ENCODE measurements at regions not wholly inside any gene's neighbourhood (a gene's known extent, or its start where the extent isn't known, plus 50 kb on each side); places are given as distances from the start of the nearest gene placed in this dataset.

- Mint-ChIP-seq H3K27ac (no peak overlapping the region), H3K36me3 (no peaks in the 10 kb centered on the region), H3K9me3 (peaks cover 0 to 2% (median 0%) of the 10 kb centered on the region in 7 donors), H3K4me3 (no peak overlapping the region), H3K27me3 (peaks cover 4% of the 10 kb centered on the region), H3K4me1 (no peaks in the 10 kb centered on the region)
- Histone ChIP-seq H3K27me3 (ENCODE audit: control insufficient read depth, insufficient read depth, low read length) (no peaks in the 10 kb centered on the region), H3K36me3 (ENCODE audit: control insufficient read depth, insufficient read depth, low read length) (no peaks in the 10 kb centered on the region), H3K4me1 (ENCODE audit: control insufficient read depth, insufficient read depth, low read length, poor library complexity, severe bottlenecking) (no peaks in the 10 kb centered on the region), H3K9me3 (ENCODE audit: control insufficient read depth in 2 of 2, low read length in 2 of 2) (no peaks in the 10 kb centered on the region), H3K4me3 (ENCODE audit: low read depth, low read length) (no peak overlapping the region), H3K27ac (ENCODE audit: insufficient read depth, low read length, poor library complexity, severe bottlenecking) (no peak overlapping the region)
- no peak for ATAC-seq (ENCODE audit: low read depth in 2 of 2)
- no peak for DNase-seq
Measured at GRCh38 chr16:80299416-80299815, 241.4 kb upstream of the DYNLRB2 start.

GRCh38 chr16:80298676-80299075 is 242.1 kb upstream of the DYNLRB2 start:
- Mint-ChIP-seq H3K27ac (no peak overlapping the region), H3K36me3 (no peaks in the 10 kb centered on the region), H3K4me3 (no peak overlapping the region), H3K4me1 (no peaks in the 10 kb centered on the region), H3K9me3 (peaks cover 0 to 4% (median 0%) of the 10 kb centered on the region in 7 donors), H3K27me3 (peaks cover 4% of the 10 kb centered on the region)
- no peak for DNase-seq
- no peaks in the 10 kb centered on the region for H3K36me3 ChIP-seq (ENCODE audit: control insufficient read depth, insufficient read depth, low read length)
- no peaks in the 10 kb centered on the region for H3K4me1 ChIP-seq (ENCODE audit: control insufficient read depth, insufficient read depth, low read length, poor library complexity, severe bottlenecking)
- ATAC-seq (ENCODE audit: low read depth in 2 of 2) = no peak
- H3K9me3 ChIP-seq (ENCODE audit: control insufficient read depth in 2 of 2, low read length in 2 of 2) = no peaks in the 10 kb centered on the region
- H3K27me3 ChIP-seq (ENCODE audit: control insufficient read depth, insufficient read depth, low read length) = no peaks in the 10 kb centered on the region
- no peak overlapping the region for H3K27ac ChIP-seq (ENCODE audit: insufficient read depth, low read length, poor library complexity, severe bottlenecking)
- H3K4me3 ChIP-seq (ENCODE audit: low read depth, low read length) = no peak overlapping the region

GRCh38 chr16:80296034-80296433 is 244.8 kb upstream of the DYNLRB2 start:
- no peak for DNase-seq
- H3K27me3 Mint-ChIP-seq = peaks cover 4% of the 10 kb centered on the region
- H3K4me3 Mint-ChIP-seq = no peak overlapping the region
- H3K9me3 Mint-ChIP-seq = peaks cover 0 to 4% (median 0%) of the 10 kb centered on the region in 7 donors
- Histone ChIP-seq H3K4me3 (ENCODE audit: low read depth, low read length) (no peak overlapping the region), H3K27ac (ENCODE audit: insufficient read depth, low read length, poor library complexity, severe bottlenecking) (no peak overlapping the region), H3K4me1 (ENCODE audit: control insufficient read depth, insufficient read depth, low read length, poor library complexity, severe bottlenecking) (no peaks in the 10 kb centered on the region), H3K36me3 (ENCODE audit: control insufficient read depth, insufficient read depth, low read length) (no peaks in the 10 kb centered on the region), H3K9me3 (ENCODE audit: control insufficient read depth in 2 of 2, low read length in 2 of 2) (no peaks in the 10 kb centered on the region), H3K27me3 (ENCODE audit: control insufficient read depth, insufficient read depth, low read length) (no peaks in the 10 kb centered on the region)
- no peaks in the 10 kb centered on the region for H3K36me3 Mint-ChIP-seq
- H3K27ac Mint-ChIP-seq = no peak overlapping the region
- H3K4me1 Mint-ChIP-seq = no peaks in the 10 kb centered on the region
- ATAC-seq (ENCODE audit: low read depth in 2 of 2) = no peak

GRCh38 chr16:80294172-80294571 is 246.6 kb upstream of the DYNLRB2 start:
- Histone ChIP-seq H3K27ac (ENCODE audit: insufficient read depth, low read length, poor library complexity, severe bottlenecking) (no peak overlapping the region), H3K27me3 (ENCODE audit: control insufficient read depth, insufficient read depth, low read length) (no peaks in the 10 kb centered on the region), H3K9me3 (ENCODE audit: control insufficient read depth in 2 of 2, low read length in 2 of 2) (no peaks in the 10 kb centered on the region), H3K36me3 (ENCODE audit: control insufficient read depth, insufficient read depth, low read length) (no peaks in the 10 kb centered on the region), H3K4me3 (ENCODE audit: low read depth, low read length) (no peak overlapping the region), H3K4me1 (ENCODE audit: control insufficient read depth, insufficient read depth, low read length, poor library complexity, severe bottlenecking) (no peaks in the 10 kb centered on the region)
- no peak overlapping the region for H3K4me3 Mint-ChIP-seq
- H3K36me3 Mint-ChIP-seq = no peaks in the 10 kb centered on the region
- DNase-seq = no peak
- no peak for ATAC-seq (ENCODE audit: low read depth in 2 of 2)
- no peaks in the 10 kb centered on the region for H3K4me1 Mint-ChIP-seq
- H3K27ac Mint-ChIP-seq = no peak overlapping the region
- H3K9me3 Mint-ChIP-seq = peaks cover 0 to 4% (median 0%) of the 10 kb centered on the region in 7 donors
- H3K27me3 Mint-ChIP-seq = peaks cover 4% of the 10 kb centered on the region

- no peaks in the 10 kb centered on the region for H3K36me3 Mint-ChIP-seq
- no peak for DNase-seq
Measured at GRCh38 chr16:80288616-80289015, 252.2 kb upstream of the DYNLRB2 start.

GRCh38 chr16:80287674-80288073 is 253.1 kb upstream of the DYNLRB2 start:
- Mint-ChIP-seq H3K4me1 (no peaks in the 10 kb centered on the region), H3K27ac (no peak overlapping the region)

More at GRCh38 chr16:80288616-80289015, 252.2 kb upstream of the DYNLRB2 start:
- no peak overlapping the region for H3K4me3 ChIP-seq (ENCODE audit: low read depth, low read length)
- no peaks in the 10 kb centered on the region for H3K27me3 ChIP-seq (ENCODE audit: control insufficient read depth, insufficient read depth, low read length)
- no peak overlapping the region for H3K4me3 Mint-ChIP-seq
- H3K27ac Mint-ChIP-seq = no peak overlapping the region
- H3K9me3 ChIP-seq (ENCODE audit: control insufficient read depth in 2 of 2, low read length in 2 of 2) = no peaks in the 10 kb centered on the region
- no peaks in the 10 kb centered on the region for H3K4me1 Mint-ChIP-seq
- peaks cover 4% of the 10 kb centered on the region for H3K27me3 Mint-ChIP-seq
- ATAC-seq (ENCODE audit: low read depth in 2 of 2) = no peak
- H3K4me1 ChIP-seq (ENCODE audit: control insufficient read depth, insufficient read depth, low read length, poor library complexity, severe bottlenecking) = no peaks in the 10 kb centered on the region
- peaks cover 0 to 3% (median 0%) of the 10 kb centered on the region in 7 donors for H3K9me3 Mint-ChIP-seq
- no peaks in the 10 kb centered on the region for H3K36me3 ChIP-seq (ENCODE audit: control insufficient read depth, insufficient read depth, low read length)
- no peak overlapping the region for H3K27ac ChIP-seq (ENCODE audit: insufficient read depth, low read length, poor library complexity, severe bottlenecking)

GRCh38 chr16:80285104-80285503 is 255.7 kb upstream of the DYNLRB2 start:
- H3K4me1 ChIP-seq (ENCODE audit: control insufficient read depth, insufficient read depth, low read length, poor library complexity, severe bottlenecking) = no peaks in the 10 kb centered on the region
- no peaks in the 10 kb centered on the region for H3K27me3 ChIP-seq (ENCODE audit: control insufficient read depth, insufficient read depth, low read length)
- DNase-seq (no peak), ATAC-seq (ENCODE audit: low read depth in 2 of 2) (no peak)
- H3K9me3 ChIP-seq (ENCODE audit: control insufficient read depth in 2 of 2, low read length in 2 of 2) = no peaks in the 10 kb centered on the region
- Mint-ChIP-seq H3K27me3 (peaks cover 4% of the 10 kb centered on the region), H3K4me3 (no peak overlapping the region), H3K27ac (no peak overlapping the region), H3K36me3 (no peaks in the 10 kb centered on the region), H3K4me1 (no peaks in the 10 kb centered on the region), H3K9me3 (peaks cover 0 to 3% (median 0%) of the 10 kb centered on the region in 7 donors)
- H3K36me3 ChIP-seq (ENCODE audit: control insufficient read depth, insufficient read depth, low read length) = no peaks in the 10 kb centered on the region
- no peak overlapping the region for H3K4me3 ChIP-seq (ENCODE audit: low read depth, low read length)
- H3K27ac ChIP-seq (ENCODE audit: insufficient read depth, low read length, poor library complexity, severe bottlenecking) = no peak overlapping the region

More at GRCh38 chr16:80287674-80288073, 253.1 kb upstream of the DYNLRB2 start:
- H3K27me3 Mint-ChIP-seq = peaks cover 4% of the 10 kb centered on the region
- H3K9me3 Mint-ChIP-seq = peaks cover 0 to 3% (median 0%) of the 10 kb centered on the region in 7 donors
- Histone ChIP-seq H3K27ac (ENCODE audit: insufficient read depth, low read length, poor library complexity, severe bottlenecking) (no peak overlapping the region), H3K4me1 (ENCODE audit: control insufficient read depth, insufficient read depth, low read length, poor library complexity, severe bottlenecking) (no peaks in the 10 kb centered on the region), H3K27me3 (ENCODE audit: control insufficient read depth, insufficient read depth, low read length) (no peaks in the 10 kb centered on the region), H3K4me3 (ENCODE audit: low read depth, low read length) (no peak overlapping the region), H3K36me3 (ENCODE audit: control insufficient read depth, insufficient read depth, low read length) (no peaks in the 10 kb centered on the region), H3K9me3 (ENCODE audit: control insufficient read depth in 2 of 2, low read length in 2 of 2) (no peaks in the 10 kb centered on the region)
- DNase-seq = no peak
- no peak for ATAC-seq (ENCODE audit: low read depth in 2 of 2)
- H3K36me3 Mint-ChIP-seq = no peaks in the 10 kb centered on the region
- no peak overlapping the region for H3K4me3 Mint-ChIP-seq

- no peak overlapping the region for H3K4me3 ChIP-seq (ENCODE audit: low read depth, low read length)
- Mint-ChIP-seq H3K27ac (no peak overlapping the region), H3K36me3 (no peaks in the 10 kb centered on the region), H3K4me1 (no peaks in the 10 kb centered on the region), H3K4me3 (no peak overlapping the region), H3K27me3 (peaks cover 4% of the 10 kb centered on the region), H3K9me3 (peaks cover 0 to 5% (median 0%) of the 10 kb centered on the region in 7 donors)
- no peak overlapping the region for H3K27ac ChIP-seq (ENCODE audit: insufficient read depth, low read length, poor library complexity, severe bottlenecking)
- no peaks in the 10 kb centered on the region for H3K36me3 ChIP-seq (ENCODE audit: control insufficient read depth, insufficient read depth, low read length)
- H3K27me3 ChIP-seq (ENCODE audit: control insufficient read depth, insufficient read depth, low read length) = no peaks in the 10 kb centered on the region
- H3K4me1 ChIP-seq (ENCODE audit: control insufficient read depth, insufficient read depth, low read length, poor library complexity, severe bottlenecking) = no peaks in the 10 kb centered on the region
- ATAC-seq (ENCODE audit: low read depth in 2 of 2) = no peak
- DNase-seq = no peak
- H3K9me3 ChIP-seq (ENCODE audit: control insufficient read depth in 2 of 2, low read length in 2 of 2) = no peaks in the 10 kb centered on the region
Measured at GRCh38 chr16:80283466-80284392, 257.1 kb upstream of the DYNLRB2 start.

All from CD4-positive, CD25-positive, alpha-beta regulatory T cell (primary cell).